Endothelial cell (in vitro differentiated cells): ENCODE measurements at regions not wholly inside any gene's neighbourhood (a gene's known extent, or its start where the extent isn't known, plus 50 kb on each side); places are given as distances from the start of the nearest gene placed in this dataset.

Experiments
- DNase-seq: peaks from one replicate; pipeline ENCODE4 v3.0.0; 2021; ENCODE audit warnings: low spot score
- H3K27ac Mint-ChIP-seq: one replicate; pipeline ENCODE4 v1.8.0; 2021; ENCODE audit warnings: mixed read lengths, inconsistent platforms; ENCODE audit not compliant: unreplicated experiment
- H3K27me3 Mint-ChIP-seq: one replicate; pipeline ENCODE4 v1.8.0; 2021; ENCODE audit warnings: mild to moderate bottlenecking, moderate library complexity, mixed read lengths, inconsistent platforms; ENCODE audit not compliant: unreplicated experiment
- H3K36me3 Mint-ChIP-seq: one replicate; pipeline ENCODE4 v1.8.0; 2021; ENCODE audit warnings: mild to moderate bottlenecking, low read depth, mixed read lengths, inconsistent platforms; ENCODE audit not compliant: unreplicated experiment
- H3K4me1 Mint-ChIP-seq: one replicate; pipeline ENCODE4 v1.8.0; 2021; ENCODE audit warnings: mild to moderate bottlenecking, mixed read lengths, inconsistent platforms; ENCODE audit not compliant: unreplicated experiment
- H3K4me3 Mint-ChIP-seq: one replicate; pipeline ENCODE4 v1.8.0; 2021; ENCODE audit warnings: mild to moderate bottlenecking, mixed read lengths, inconsistent platforms; ENCODE audit not compliant: unreplicated experiment
- H3K9me3 Mint-ChIP-seq: one replicate; pipeline ENCODE4 v1.8.0; 2021; ENCODE audit warnings: mixed read lengths, inconsistent platforms; ENCODE audit not compliant: unreplicated experiment
- TF ChIP-seq, protein P1 (sequence below): fragments of 200-600 bp; sonication (generic); IDR thresholded peaks from one replicate; pipeline ENCODE4 v1.5.0; 2021; ENCODE audit warnings: antibody characterized with exemption; ENCODE audit not compliant: unreplicated experiment

DNA sequence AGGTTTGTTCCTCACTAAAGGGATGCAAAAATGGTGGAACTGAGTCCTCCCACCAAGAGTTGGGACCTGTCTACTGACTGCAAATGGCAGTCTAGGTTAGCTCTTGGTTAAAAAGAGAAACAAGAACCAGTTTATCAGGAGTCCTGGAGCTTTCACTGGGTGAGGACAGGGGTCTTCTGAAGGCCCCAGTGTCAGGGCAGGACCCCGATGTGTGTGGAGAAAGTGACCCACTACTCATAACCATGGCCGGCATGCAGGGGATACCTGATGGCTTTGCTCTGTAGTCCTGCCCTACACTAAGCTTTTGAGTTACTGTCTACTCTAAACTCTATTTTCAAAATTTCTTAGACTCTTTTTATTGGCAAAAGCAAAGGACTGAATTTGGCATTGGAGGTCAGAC is 220.5 kb downstream of the ANKRD60 start:
- DNase-seq: no peak
- no peaks in the 10 kb centered on the region for H3K36me3 Mint-ChIP-seq
- no peaks in the 10 kb centered on the region for H3K9me3 Mint-ChIP-seq
- no peak overlapping the region for H3K4me3 Mint-ChIP-seq
- no peak overlapping the region for H3K27ac Mint-ChIP-seq
- H3K4me1 Mint-ChIP-seq: peaks cover 18% of the 10 kb centered on the region
- TF ChIP-seq, protein P1, sequence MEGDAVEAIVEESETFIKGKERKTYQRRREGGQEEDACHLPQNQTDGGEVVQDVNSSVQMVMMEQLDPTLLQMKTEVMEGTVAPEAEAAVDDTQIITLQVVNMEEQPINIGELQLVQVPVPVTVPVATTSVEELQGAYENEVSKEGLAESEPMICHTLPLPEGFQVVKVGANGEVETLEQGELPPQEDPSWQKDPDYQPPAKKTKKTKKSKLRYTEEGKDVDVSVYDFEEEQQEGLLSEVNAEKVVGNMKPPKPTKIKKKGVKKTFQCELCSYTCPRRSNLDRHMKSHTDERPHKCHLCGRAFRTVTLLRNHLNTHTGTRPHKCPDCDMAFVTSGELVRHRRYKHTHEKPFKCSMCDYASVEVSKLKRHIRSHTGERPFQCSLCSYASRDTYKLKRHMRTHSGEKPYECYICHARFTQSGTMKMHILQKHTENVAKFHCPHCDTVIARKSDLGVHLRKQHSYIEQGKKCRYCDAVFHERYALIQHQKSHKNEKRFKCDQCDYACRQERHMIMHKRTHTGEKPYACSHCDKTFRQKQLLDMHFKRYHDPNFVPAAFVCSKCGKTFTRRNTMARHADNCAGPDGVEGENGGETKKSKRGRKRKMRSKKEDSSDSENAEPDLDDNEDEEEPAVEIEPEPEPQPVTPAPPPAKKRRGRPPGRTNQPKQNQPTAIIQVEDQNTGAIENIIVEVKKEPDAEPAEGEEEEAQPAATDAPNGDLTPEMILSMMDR: no peak
- H3K27me3 Mint-ChIP-seq: peaks cover 2% of the 10 kb centered on the region

DNA sequence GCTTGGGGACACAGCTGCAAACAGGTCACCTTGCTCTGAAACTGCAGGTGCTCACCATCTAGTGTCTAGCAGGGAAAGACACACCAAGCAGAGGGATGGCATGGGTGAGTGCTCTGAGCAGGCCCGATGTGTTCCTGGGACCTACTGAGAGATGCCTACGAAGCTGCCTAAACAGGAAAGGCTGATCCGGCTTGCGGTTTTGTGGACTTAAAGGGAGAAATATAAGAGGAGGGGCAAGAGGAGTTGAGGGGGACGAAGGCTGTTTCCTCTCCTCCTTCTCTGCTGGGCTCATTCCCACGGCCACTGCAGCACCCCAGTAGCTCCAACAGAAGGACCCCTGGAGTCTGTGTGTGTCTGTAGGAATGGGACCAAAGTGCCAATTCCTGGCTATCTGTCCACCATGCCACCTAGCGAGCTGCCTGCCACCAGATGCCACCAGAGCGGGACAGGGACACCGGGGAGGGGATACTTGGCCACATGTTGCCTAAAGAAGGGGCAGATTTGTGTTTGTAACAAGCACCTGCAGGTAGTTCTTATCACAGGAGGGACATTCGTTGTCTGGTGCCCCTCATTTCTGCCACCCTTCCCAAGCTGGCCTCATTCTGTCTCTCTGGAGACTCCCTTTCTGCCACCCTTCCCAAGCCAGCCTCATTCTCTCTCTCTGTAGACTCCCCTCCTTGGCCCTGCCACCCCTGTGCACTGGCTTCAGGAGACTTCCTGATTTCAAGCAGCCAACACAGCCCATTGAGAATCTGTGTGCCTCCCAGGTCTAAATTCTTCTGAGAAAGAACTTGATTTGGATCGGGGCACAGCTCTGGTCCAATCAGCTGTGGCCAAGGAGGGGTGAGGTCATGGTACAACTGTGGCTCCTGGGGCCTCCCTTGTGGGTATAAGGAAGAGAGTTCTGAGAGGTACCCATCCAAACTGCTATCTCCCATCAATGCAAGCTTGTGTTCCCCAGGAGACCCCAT is 221.8 kb downstream of the ANKRD60 start:
- H3K4me1 Mint-ChIP-seq: peaks cover 11% of the 10 kb centered on the region
- DNase-seq: no peak
- H3K36me3 Mint-ChIP-seq: no peaks in the 10 kb centered on the region
- H3K9me3 Mint-ChIP-seq: no peaks in the 10 kb centered on the region
- TF ChIP-seq, protein P1: no peak
- H3K27me3 Mint-ChIP-seq: peaks cover 2% of the 10 kb centered on the region
- no peak overlapping the region for H3K4me3 Mint-ChIP-seq
- no peak overlapping the region for H3K27ac Mint-ChIP-seq

DNA sequence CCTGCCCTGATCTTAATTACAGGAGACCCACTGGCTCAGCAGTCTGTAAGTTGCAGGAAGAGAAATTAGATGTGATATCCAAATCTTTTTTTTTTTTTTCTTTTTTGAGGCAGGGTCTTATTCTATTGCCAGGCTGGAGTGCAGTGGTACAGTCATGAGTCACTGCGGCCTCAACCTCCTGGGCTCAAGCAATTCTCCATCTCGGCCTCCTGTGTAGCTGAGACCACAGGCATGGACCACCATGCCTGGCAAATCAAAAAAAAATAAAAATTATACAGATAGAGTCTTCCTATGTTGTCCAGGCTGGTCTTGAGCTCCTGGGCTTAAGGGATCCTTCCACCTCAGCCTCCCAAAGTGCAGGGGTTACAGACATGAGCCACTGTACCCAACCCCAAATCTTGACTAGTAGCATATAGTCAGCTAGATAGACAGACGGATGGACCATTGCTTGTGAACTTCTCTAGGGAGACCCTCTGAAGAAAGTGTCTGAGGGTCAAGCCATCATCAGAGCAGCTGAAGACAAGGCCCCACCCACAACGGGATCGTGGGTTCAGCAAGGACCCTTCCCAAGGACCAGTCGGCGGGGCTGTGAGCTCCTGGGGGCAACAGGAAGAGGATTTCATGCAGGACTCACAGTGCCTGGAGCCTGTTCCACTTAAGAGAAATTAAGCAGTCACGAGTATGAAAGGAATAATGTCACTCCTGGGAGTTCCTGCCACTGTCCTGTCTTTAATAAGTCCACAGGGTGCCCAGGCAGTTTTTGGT is 222.7 kb downstream of the ANKRD60 start:
- H3K9me3 Mint-ChIP-seq: no peaks in the 10 kb centered on the region
- H3K36me3 Mint-ChIP-seq: no peaks in the 10 kb centered on the region
- no peak overlapping the region for H3K27ac Mint-ChIP-seq
- peaks cover 2% of the 10 kb centered on the region for H3K27me3 Mint-ChIP-seq
- no peak for DNase-seq
- TF ChIP-seq, protein P1: no peak
- H3K4me3 Mint-ChIP-seq: no peak overlapping the region
- peaks cover 12% of the 10 kb centered on the region for H3K4me1 Mint-ChIP-seq

DNA sequence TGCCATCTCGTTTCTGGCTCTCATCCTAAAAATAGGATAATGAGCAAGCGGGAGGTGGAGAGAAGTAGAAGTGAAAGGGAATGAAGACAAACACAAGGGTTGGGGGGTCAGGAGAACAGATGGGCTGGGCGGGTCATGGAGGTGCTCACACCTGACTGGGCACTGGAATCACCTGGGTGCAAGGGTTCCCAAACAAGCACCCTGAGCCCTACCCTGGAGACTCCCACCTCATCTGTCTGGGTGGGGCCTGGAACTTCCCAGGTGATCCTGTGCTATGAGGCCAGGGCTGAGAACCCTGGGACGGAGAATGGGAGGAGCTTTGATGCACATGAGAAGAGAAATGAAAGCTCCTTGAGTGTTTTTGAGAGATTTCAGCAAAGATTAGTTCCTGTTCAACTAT is 223.6 kb downstream of the ANKRD60 start:
- no peak for DNase-seq
- Mint-ChIP-seq H3K4me3 (peak overlapping the region; percentile 56), H3K27ac (no peak overlapping the region), H3K9me3 (no peaks in the 10 kb centered on the region), H3K27me3 (peaks cover 2% of the 10 kb centered on the region), H3K4me1 (peaks cover 12% of the 10 kb centered on the region), H3K36me3 (no peaks in the 10 kb centered on the region)
- TF ChIP-seq, protein P1: no peak
